Osteocyte (in vitro differentiated cells): ENCODE measurements at regions not wholly inside any gene's neighbourhood (a gene's known extent, or its start where the extent isn't known, plus 50 kb on each side); places are given as distances from the start of the nearest gene placed in this dataset.
"Not testable (repeated sequence)": the region's sequence is repeated elsewhere in the genome, so short reads cannot be mapped to it uniquely, and the experiment has no call there.

Experiments
- DNase-seq: peaks from one replicate; pipeline ENCODE4 v3.0.0; 2021; ENCODE audit warnings: mixed read lengths; ENCODE audit not compliant: unreplicated experiment; ENCODE audit errors: extremely low spot score
- H3K27ac Mint-ChIP-seq: one replicate; pipeline ENCODE4 v1.8.0; 2021; ENCODE audit warnings: mild to moderate bottlenecking, mixed read lengths; ENCODE audit not compliant: unreplicated experiment
- H3K27me3 Mint-ChIP-seq: one replicate; pipeline ENCODE4 v1.8.0; 2021; ENCODE audit warnings: mixed read lengths; ENCODE audit not compliant: unreplicated experiment
- H3K36me3 Mint-ChIP-seq: one replicate; pipeline ENCODE4 v1.8.0; 2021; ENCODE audit warnings: mixed read lengths; ENCODE audit not compliant: unreplicated experiment
- H3K4me1 Mint-ChIP-seq: one replicate; pipeline ENCODE4 v1.8.0; 2021; ENCODE audit warnings: mixed read lengths; ENCODE audit not compliant: unreplicated experiment
- H3K4me3 Mint-ChIP-seq: one replicate; pipeline ENCODE4 v1.8.0; 2021; ENCODE audit warnings: mild to moderate bottlenecking, moderate library complexity, mixed read lengths; ENCODE audit not compliant: unreplicated experiment
- H3K9me3 Mint-ChIP-seq: one replicate; pipeline ENCODE4 v1.8.0; 2021; ENCODE audit warnings: mixed read lengths; ENCODE audit not compliant: unreplicated experiment
- TF ChIP-seq, protein P1 (sequence below): fragments of 200-600 bp; sonication (generic); IDR thresholded peaks from 2 replicates; pipeline ENCODE4 v1.5.0; 2021; ENCODE audit warnings: antibody characterized with exemption, mild to moderate bottlenecking, moderate library complexity

DNA sequence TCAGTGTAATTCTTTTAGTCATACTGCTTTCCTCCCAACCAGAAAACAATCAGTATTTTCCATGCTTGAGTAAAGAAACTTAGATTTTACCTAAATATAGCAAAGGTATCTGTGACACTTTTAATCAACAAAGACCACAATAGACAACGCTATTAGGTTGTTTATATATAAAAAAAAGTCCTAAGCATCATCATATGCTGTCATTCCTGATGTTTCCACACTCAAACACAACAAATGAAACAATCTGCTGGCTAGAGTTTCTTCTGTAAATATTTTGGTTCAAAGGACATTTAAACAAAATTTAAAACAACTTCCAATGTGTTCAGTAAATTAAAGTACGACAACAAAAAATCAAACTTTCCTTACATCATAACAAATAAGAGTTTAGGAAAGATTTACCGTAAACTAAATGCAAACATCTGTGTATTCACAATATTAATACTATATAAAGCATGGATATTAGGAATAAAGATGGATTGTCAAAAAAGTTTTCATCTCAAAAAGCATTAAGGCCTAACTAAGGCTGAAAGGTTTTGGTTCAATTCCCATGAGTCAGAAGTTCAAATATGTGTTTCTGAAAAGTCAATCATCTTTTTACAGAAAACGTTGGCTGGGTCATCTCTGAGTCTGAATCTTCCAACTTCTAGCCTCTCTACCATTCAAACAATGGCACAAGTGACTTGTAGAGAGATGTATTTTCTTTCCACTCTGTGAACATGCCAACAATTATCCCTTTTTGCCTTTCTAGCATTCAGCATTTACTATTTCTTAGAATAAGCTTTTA is 157.1 kb downstream of the CRPPA start:
- TF ChIP-seq, protein P1, sequence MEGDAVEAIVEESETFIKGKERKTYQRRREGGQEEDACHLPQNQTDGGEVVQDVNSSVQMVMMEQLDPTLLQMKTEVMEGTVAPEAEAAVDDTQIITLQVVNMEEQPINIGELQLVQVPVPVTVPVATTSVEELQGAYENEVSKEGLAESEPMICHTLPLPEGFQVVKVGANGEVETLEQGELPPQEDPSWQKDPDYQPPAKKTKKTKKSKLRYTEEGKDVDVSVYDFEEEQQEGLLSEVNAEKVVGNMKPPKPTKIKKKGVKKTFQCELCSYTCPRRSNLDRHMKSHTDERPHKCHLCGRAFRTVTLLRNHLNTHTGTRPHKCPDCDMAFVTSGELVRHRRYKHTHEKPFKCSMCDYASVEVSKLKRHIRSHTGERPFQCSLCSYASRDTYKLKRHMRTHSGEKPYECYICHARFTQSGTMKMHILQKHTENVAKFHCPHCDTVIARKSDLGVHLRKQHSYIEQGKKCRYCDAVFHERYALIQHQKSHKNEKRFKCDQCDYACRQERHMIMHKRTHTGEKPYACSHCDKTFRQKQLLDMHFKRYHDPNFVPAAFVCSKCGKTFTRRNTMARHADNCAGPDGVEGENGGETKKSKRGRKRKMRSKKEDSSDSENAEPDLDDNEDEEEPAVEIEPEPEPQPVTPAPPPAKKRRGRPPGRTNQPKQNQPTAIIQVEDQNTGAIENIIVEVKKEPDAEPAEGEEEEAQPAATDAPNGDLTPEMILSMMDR, result no peak
- Mint-ChIP-seq H3K9me3 (no peaks in the 10 kb centered on the region), H3K4me1 (no peaks in the 10 kb centered on the region), H3K36me3 (peaks cover 2% of the 10 kb centered on the region), H3K27me3 (no peaks in the 10 kb centered on the region), H3K4me3 (no peak overlapping the region), H3K27ac (no peak overlapping the region)
- no peak for DNase-seq

DNA sequence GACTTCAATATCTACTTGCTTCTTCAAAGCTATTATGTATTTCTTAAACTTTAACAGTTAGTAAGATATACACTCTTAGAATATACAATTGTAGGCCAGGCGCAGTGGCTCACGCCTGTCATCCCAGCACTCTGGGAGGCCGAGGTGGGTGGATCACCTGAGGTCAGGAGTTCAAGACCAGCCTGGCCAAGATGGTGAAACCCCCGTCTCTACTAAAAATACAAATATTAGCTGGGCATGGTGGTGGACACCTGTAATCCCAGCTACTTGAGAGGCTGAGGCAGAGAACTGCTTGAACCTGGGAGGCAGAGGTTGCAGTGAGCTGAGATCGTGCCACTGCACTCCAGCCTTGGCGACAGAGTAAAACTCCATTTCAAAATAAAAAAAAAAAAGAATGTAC is 158.0 kb downstream of the CRPPA start:
- H3K9me3 Mint-ChIP-seq, H3K36me3 Mint-ChIP-seq: not testable (repeated sequence)

DNA sequence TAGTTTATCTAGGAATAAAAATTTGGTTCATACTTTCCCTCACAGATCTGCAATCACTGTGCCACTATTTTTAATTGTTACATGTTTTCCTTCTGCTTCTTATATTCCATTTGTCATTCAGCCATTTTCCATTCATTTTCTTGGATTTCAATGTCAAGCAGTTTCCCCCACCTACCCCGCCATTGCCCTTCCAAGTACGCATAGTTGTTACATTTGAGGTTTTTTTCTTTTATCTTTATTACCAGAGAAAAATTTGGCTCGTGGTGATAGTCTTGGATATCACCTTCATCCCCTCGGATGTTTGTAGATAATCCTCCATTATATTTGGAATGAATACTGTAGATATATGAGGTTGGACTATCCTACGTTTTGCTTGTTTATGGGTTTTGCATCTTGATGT is 159.7 kb downstream of the CRPPA start:
- no peaks in the 10 kb centered on the region for H3K9me3 Mint-ChIP-seq
- DNase-seq, result no peak
- no peak overlapping the region for H3K4me3 Mint-ChIP-seq
- H3K27ac Mint-ChIP-seq, result no peak overlapping the region
- no peaks in the 10 kb centered on the region for H3K4me1 Mint-ChIP-seq
- TF ChIP-seq, protein P1, result no peak
- H3K27me3 Mint-ChIP-seq, result no peaks in the 10 kb centered on the region
- H3K36me3 Mint-ChIP-seq, result no peaks in the 10 kb centered on the region

More for the DNA sequence above, 158.0 kb downstream of the CRPPA start:
- not testable (repeated sequence) for H3K4me1 Mint-ChIP-seq, H3K4me3 Mint-ChIP-seq, H3K27me3 Mint-ChIP-seq, DNase-seq, H3K27ac Mint-ChIP-seq

DNA sequence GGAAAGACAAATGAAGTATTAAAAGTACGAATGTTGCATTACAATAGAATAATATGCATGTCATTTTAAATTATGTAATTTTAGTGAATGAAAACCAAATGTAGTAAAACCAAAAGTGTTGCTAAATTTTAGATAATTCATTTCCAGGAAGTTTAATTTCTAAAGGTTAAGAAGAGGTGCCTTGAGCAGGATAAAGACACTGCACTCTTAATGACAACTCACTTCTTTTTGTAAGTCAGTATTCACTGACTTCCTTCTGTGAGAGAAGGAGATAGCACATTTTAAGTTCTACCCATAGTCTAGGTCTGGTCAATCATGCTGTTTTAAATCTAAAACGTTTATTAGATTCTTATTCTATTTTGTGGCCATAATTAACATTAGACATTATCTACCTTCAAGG is 160.2 kb downstream of the CRPPA start:
- Mint-ChIP-seq H3K27ac (no peak overlapping the region), H3K4me3 (no peak overlapping the region), H3K36me3 (no peaks in the 10 kb centered on the region), H3K9me3 (no peaks in the 10 kb centered on the region), H3K4me1 (no peaks in the 10 kb centered on the region), H3K27me3 (no peaks in the 10 kb centered on the region)
- TF ChIP-seq, protein P1, result no peak
- no peak for DNase-seq

DNA sequence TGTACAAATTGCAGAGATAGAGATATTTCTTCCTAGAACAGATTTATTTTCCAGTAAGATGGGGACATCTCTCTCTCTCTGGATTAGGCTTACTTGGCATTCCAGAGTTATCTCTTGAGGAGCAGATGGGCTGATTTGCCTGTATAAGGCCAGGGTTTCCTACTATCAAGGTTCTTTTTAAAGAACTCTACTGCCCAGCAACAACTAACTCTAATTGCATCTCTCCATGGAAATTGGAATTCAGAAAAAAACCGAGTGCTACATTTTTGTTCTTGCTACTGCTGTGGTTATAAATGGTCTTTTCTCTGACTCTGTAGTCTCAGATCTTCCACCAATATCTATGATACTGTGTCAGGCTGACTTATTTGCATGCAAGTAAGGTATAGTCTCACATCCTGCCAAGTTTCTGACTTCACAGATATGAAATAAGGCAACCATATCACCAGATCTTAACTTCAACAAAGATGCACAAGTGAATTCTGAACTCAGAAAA is 161.1 kb downstream of the CRPPA start:
- H3K36me3 Mint-ChIP-seq, result peaks cover 5% of the 10 kb centered on the region
- TF ChIP-seq, protein P1, result no peak
- H3K27ac Mint-ChIP-seq, result no peak overlapping the region

DNA sequence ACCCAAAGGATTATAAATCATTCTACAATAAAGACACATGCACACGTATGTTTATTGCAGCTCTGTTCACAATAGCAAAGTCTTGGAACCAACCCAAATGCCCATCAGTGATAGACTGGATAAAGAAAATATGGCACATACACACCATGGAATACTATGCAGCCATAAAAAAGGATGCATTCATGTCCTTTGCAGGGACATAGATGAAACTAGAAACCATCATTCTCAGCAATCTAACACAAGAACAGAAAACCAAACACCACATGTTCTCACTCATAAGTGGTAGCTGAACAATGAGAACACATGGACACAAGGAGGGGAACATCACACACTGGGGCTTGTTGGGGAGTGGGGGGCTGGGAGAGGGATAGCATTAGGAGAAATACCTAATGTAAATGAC is 164.9 kb downstream of the CRPPA start:
- H3K9me3 Mint-ChIP-seq, result peaks cover 22% of the 10 kb centered on the region
- H3K27ac Mint-ChIP-seq, H3K27me3 Mint-ChIP-seq, DNase-seq, H3K4me3 Mint-ChIP-seq, H3K4me1 Mint-ChIP-seq: not testable (repeated sequence)
- peaks cover 16% of the 10 kb centered on the region for H3K36me3 Mint-ChIP-seq

More for the DNA sequence above, 161.1 kb downstream of the CRPPA start:
- Mint-ChIP-seq H3K4me1 (no peaks in the 10 kb centered on the region), H3K9me3 (peaks cover 8% of the 10 kb centered on the region), H3K4me3 (no peak overlapping the region), H3K27me3 (no peaks in the 10 kb centered on the region)
- no peak for DNase-seq

DNA sequence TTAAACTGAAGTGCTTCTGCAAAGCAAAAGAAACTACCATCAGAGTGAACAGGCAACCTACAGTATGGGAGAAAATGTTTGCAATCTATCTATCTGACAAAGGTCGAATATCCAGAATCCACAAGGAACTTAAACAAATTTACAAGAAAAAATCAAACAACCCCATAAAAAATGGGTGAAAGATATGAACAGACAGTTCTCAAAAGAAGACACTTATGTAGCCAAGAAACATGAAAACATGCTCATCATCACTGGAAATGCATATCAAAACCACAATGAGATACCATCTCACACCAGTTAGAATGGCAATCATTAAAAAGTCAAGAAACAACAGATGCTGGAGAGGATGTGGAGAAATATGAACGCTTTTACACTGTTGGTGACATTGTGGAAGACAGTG is 165.4 kb downstream of the CRPPA start:
- not testable (repeated sequence) for H3K4me1 Mint-ChIP-seq, DNase-seq, H3K27ac Mint-ChIP-seq, H3K4me3 Mint-ChIP-seq, H3K27me3 Mint-ChIP-seq
- Mint-ChIP-seq H3K9me3 (peaks cover 24% of the 10 kb centered on the region), H3K36me3 (peaks cover 18% of the 10 kb centered on the region)

DNA sequence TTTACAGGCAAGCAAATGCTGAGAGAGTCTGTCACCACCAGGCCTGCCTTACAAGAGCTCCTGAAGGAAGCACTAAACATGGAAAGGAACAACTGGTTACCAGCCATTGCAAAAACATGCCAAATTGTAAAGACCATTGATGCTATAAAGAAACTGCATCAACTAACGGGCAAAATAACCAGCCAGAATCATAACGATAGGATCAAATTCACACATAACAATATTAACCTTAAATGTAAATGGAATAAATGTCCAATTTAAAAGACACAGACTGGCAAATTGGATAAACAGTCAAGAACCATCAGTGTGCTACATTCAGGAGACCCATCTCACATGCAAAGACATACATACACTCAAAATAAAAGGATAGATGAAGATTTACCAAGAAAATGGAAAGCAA is 170.7 kb downstream of the CRPPA start:
- not testable (repeated sequence) for H3K4me3 Mint-ChIP-seq

DNA sequence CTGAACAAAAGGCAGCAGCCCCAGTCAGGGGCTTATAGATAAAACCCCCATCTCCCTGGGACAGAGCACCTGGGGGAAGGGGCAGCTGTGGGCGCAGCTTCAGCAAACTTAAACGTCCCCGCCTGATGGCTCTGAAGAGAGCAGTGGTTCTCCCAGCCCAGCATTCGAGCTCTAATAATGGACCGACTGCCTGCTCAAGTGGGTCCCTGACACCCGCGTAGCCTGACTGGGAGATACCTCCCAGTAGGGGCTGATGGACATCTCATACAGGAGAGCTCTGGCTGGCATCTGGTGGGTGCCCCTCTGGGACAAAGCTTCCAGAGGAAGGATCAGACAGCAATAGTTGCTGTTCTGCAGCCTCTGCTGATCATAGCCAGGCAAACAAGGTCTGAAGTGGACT is 172.1 kb downstream of the CRPPA start:
- not testable (repeated sequence) for DNase-seq

More for the DNA sequence above, 170.7 kb downstream of the CRPPA start:
- H3K9me3 Mint-ChIP-seq, result peaks cover 32% of the 10 kb centered on the region
- H3K27me3 Mint-ChIP-seq, DNase-seq, H3K27ac Mint-ChIP-seq, H3K4me1 Mint-ChIP-seq: not testable (repeated sequence)
- H3K36me3 Mint-ChIP-seq, result peaks cover 19% of the 10 kb centered on the region

More for the DNA sequence above, 172.1 kb downstream of the CRPPA start:
- H3K27ac Mint-ChIP-seq, H3K4me3 Mint-ChIP-seq, H3K27me3 Mint-ChIP-seq, H3K4me1 Mint-ChIP-seq: not testable (repeated sequence)
- peaks cover 12% of the 10 kb centered on the region for H3K36me3 Mint-ChIP-seq
- peaks cover 20% of the 10 kb centered on the region for H3K9me3 Mint-ChIP-seq
